DMS53 (cell line): ENCODE measurements at regions not wholly inside any gene's neighbourhood (a gene's known extent, or its start where the extent isn't known, plus 50 kb on each side); places are given as distances from the start of the nearest gene placed in this dataset.
"Not testable (repeated sequence)": the region's sequence is repeated elsewhere in the genome, so short reads cannot be mapped to it uniquely, and the experiment has no call there.

Source experiments
- DNase-seq: peaks from one replicate; lab custom pipeline; 2025; lab: John Stamatoyannopoulos, UW

DNA sequence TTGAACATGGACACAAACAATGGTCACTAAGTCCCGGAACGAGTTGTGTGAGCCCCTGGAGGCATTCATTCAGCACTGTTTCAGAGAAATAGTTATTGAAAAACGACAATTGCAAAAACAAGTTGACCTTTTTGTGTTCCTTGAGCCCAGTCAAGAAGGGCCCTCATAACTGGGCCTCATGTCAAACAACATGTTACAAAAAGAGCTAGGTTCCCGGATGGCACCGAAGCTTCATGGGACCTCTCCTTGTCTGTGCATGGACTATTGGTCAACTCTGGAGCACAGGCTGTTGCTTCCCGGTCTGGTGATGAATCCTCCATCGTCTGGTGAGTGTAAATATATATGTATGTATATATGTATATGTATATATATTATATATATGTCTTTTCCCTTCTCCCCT lies 176.6 kb downstream of the ALG10 start:
- no peak for DNase-seq

DNA sequence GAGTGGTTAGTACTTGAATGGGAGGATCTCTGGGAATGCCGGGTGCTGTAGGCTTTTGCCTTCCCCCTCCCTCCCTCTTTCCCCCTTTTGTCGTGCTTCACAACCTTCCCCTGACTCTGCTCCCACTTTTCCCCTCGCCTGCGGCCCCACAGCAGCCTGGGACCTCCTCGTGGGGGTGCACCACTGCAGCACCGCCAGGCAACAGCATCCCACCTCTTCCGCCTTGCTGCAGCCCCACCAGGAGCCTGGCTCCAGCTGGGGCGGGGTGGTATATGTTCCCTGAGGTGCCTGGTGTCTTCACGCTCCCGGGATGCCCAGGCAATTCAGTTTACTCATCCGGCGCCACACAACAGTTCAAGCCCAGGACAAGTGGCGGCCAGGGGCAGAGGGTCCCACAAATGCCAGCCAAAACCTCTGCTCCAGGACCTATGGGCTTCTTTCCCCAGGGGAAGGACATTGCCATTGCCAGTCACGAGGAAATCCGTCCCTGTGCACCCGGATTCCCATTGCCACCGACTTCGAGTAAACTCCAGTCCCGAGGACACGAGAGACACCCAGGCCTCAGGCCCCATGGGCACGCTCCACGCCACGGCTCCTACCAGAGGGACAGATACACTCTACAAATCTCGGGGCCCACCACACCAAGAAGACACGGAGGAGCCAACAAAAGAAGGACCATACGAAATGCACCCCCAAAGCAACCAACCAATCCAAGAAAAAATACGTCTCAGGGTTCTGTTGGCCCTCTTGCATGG lies 181.7 kb downstream of the ALG10 start:
- no peak for DNase-seq

DNA sequence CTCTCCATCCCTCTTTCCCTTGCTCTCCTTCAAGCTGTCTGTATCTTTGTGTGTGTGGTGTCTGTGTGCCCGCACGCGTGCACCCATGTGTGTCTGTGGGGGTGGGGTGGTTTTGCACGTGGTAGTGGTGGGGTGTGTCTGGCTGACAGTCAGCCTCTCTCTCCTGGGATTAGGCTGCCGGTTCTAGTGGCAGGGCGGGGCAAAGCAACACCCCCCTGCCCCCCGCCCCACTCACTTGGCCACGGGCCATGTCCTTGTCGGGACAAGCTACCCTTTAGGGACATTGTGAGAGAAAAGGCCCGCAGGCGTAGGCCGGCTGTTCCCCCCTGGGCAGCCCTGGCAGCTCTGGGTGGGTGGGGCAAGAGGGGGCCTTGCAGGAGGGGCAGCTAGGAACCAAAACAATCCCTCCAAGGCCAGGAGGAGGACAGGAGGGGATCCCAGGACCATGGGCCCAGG lies 182.6 kb downstream of the ALG10 start:
- no peak for DNase-seq

DNA sequence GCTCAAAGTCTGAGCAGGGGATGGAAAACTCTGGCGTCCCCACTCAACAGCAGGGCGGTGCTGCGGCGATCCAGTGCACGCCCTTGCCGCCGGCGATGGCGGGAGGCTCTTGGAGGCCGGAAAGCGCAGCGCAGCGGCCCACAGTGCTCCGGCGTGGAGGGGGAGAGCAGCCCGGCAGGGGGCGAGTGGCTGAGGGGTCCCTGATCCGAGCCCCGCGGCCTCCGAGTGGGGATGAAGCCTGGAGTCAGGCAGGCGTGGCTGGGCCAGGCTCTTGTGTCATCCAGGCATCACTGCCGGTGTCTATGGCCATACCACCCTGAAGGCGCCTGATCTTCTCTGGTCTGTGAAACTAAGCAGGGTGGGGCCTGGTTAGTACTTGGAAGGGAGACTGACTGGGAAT lies 183.1 kb downstream of the ALG10 start:
- DNase-seq: no peak

DNA sequence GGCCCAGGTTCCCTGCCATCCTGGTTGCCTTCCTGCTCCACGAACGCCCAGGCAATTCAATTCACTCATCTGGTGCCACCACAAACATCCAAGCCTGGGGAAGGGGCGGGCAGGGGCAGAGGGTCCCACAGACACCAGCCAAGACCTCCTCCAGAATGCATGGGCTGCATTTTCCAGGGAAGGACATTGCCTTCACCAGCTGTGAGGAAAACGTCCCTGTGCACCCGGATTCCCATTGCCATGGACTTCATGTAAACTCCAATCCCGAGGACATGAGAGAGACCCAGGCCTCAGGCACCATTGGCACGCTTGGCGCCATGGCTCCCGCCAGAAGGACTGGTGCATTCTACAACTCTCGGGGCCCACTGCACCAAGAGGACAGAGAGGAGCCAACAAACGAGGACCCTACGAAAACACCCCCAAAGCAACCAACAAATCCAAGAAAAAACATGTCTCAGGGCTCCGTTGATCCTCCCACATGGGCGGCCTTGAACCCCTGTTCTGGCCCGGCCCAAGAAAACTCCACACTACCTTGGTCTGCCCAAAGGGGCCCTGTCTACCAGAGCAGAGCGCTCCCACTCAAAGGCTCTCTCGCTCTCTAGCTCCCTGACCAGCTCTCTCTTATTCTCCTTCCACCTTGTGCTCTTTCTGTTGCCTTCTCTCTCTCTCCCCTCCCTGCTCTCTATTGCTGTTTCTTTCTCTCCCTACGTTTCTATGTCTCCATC lies 183.9 kb downstream of the ALG10 start:
- no peak for DNase-seq

DNA sequence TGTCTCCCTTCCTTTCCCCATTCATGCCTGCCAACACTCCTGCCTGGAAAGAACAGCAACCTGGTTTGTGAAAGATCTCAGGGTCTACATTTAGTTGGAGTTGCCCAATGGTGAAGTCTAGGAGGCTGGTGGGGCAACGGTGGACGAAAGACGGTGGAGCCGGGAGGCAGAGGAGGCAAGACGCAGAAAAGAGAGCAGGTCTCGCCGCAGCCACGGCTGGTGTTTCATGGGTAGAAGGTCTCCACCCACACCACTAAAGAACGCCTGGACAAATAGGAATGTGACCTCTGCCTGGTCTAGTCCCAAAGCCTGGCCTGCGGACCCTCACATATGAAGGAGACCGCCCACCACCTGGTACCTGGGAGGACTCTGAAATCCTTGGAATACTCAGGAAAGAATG lies 185.6 kb downstream of the ALG10 start:
- DNase-seq: no peak

DNA sequence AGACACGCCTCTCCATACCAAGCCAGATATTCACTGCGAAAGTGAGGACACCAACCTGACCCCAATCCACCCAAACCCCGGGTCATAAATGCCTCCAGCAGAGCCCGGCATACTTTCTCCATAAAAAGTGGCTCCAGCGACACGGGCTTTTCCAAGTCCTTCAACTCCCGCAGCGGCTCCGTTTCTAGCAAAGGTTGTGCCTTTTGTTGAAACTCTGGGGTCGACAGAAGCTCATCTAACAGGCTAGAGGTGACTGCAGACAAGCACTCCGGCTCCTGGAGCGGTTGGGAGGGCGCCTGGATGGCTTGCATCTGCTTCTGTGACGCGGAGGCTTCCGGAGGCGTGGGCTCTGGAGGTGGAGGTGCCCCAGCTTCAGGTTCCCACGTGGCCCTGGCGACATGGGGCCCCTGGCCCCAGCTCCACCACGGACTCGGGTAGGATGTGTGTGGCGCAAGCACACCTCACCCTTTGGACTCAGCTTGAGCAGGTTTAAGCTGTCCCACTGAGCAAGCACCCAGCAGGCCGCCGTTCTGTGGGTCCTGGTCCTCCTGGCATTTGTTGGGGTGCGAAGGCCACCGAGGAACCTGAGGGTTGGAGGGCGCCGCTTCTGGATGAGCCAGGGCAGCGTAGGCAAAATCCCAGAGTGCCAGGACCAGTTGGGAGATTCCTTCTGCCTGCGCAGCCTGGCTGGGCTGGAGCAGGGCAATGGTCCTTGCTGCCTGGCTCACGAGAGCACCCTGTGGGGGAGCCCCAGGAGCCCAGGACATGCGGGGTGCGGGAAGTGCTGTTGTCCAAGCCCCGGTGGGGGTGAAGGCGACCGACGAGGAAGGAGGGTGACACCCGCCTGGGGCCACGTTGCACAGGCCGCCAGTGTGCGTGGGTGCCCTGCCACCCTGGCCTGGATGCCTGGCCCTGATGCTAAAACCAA lies 186.3 kb downstream of the ALG10 start:
- DNase-seq: no peak

DNA sequence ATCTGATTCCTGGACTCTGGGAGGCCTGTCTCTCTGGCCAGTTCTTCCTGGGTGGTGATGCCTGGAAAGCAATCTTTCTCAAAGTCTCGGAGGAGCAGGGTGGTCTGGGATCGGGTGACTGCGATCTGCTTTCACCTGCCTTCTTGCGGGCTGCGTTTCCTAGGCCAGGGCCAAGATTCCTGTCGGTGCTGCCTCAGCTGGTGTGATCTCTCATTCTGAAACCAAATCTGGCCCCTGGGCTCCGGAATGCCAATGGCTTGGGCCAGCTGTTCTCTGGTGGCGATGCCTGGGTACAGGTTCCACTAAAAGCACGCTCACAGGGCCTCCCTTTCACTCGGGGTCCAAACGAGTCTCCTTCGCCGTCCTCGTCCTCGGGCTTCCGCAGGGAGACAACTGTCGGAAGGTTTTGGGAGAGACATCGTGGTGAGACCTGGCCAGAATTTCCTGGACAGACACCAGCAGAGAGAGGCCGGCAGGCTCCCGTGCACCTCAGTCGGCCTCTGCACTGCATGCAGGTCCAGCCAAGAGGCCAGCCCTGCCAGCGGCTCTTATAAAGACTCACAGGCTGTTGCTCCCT lies 187.1 kb downstream of the ALG10 start:
- no peak for DNase-seq

DNA sequence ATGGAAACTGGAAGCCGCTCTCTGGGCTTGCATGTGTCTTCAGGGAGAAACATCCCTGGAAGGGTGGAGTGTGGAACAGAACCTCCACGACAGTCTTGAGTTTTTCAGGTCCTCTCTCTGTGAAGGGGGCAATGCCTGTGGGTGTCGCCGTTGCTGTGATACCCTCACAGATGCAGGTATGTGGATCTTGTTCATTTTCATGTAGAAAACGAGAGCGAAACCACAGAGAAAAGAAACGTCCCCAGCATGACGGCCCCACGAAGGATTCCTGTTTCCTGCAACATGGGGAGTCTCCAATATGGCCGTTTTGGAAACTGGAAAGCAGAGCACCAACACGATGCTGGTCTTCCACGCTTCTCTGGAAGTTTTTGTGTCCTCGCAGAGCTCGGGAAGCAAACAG lies 187.9 kb downstream of the ALG10 start:
- DNase-seq: no peak

DNA sequence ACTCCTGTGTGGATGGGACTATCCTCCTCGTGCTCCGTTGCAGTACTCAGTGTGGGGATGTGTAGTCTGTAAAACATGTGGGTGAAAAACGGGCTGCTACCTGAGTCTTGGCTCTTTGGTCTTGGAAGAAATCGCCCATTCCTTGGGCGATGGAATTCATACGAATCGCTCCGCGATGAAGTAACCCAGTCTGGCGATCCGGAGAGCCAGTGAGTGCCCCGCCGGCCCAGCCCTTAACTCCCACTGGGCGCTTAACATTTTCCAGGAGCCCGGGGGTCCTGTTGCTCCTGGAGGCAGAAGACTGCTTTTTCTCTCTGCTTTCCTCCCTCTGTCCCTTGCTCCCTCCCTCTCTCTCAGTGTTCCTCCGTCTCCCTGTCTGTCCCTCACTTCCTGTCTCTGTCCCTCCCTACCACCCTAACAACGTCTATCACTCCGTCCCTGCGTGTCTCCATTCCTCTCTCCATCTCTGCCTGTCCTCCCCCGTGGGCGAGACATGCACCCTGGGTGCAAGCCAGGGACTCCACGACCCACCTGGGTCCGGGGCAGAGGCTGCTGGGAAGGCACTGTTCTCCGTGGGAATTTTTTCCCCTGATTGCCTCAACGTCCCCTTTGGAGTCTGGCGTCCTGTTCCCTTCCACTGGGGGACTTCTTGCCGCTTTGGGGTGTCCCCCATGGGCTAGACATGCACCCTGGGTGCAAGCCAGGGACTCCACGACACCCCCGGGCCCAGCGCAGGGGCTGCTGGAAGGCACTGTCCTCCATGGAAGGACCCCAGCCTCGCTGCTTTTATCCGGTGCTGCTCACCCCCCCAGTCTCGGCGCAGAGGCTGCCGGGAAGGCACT lies 188.6 kb downstream of the ALG10 start:
- no peak for DNase-seq

DNA sequence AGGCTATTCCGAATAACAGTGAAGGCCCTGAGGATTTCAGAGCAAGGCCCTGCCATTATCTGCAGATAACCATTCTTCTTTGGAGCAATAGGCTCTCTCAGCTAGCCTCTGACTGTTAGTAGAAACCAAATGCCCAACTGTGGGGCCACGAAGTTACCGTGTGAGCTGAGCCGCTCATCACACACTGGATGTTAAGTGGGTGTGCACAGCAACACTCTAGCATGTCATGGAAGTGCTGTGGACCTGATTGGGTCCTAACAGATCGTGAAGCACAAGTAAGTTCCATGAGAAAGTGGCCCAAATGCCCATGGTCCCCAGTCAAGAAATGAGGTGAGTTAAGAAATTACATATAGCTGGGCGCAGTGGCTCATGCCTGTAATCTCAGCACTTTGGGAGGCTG lies 190.4 kb downstream of the ALG10 start:
- DNase-seq: no peak

DNA sequence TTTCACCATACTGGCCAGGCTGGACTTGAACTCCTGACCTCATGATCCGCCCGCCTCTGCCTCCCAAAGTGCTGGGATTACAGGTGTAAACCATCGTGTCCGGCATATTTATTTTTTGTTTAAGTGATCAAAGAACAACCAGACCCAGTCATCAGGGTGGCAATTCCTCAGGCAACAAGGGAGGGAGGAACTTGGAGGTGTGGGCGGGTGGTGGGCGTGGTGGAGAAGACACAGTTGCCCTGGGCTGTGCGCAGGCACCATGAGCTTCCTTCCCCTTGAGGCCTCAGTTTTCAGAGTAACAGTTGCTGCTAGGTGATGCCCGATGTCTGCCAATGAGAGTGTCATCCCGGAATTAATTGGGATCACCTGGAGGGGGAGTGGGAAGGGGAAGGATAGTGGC lies 191.7 kb downstream of the ALG10 start:
- no peak for DNase-seq

DNA sequence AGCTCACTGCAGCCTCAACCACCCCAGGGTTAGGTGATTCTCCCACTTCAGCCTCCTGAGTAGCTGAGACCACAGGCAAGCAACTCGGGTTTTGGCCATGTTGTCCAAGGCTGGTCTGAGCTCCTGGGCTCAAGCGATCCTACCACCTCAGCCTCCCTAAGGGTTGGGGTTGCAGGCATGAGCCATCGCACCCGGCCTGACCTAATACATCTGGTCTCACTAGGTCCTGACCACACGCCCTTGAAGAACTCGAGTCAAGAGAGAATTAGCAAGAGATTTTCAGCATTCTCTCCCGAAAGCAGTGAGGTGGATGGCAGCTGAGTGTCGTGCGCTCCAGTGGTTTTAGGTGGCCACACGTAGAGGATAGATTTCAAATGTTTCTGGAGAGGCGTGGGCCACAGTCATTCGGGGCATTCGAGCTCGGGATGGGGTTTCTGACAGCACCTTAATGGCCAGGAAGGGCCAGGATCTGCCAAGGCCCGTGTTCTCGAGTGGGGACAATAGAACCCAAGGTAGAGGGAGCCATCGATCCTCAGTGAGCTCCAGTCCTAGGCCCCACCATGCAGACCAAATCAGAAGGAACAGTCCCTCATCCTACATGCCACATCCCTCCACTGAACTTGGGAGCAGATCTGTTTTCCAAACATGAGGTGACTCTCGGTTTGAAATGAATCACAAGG lies 193.1 kb downstream of the ALG10 start:
- no peak for DNase-seq

DNA sequence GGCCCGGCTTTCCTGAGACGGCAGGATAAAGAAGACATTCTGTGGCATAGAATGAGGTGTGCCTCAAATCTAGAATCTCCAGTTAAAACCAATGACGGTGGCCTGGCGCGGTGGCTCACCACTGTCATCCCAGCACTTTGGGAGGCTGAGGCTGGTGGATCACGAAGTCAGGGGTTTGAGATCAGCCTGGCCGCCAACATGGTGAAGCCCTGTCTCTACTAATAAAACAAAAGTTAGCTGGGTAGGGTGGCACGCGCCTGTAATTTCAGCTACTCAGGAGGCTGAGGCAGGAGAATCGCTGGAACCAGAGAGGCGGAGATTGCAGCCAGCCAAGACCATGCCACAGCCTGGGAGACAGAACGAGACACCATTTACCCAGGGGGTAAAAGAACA lies 193.6 kb downstream of the ALG10 start:
- no peak for DNase-seq

DNA sequence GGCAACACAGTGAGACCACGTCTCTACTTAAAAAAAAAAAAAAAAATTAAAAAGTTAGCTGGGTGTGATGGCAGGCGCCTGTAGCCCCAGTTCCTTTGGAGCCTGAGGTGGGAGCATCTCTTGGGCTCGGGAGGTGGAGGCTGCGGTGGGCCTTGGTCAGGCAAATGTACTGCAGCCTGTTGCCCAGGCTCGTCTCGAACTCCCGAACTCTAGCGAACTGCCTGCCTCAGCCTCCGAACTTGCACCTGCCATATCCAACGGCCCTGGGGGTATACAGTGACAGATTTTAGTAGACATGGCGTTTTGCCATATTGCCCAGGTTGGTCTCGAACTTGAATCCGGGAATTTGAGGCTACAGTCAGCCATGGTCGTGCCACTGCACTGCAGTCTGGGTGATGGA lies 195.4 kb downstream of the ALG10 start:
- DNase-seq: no peak

DNA sequence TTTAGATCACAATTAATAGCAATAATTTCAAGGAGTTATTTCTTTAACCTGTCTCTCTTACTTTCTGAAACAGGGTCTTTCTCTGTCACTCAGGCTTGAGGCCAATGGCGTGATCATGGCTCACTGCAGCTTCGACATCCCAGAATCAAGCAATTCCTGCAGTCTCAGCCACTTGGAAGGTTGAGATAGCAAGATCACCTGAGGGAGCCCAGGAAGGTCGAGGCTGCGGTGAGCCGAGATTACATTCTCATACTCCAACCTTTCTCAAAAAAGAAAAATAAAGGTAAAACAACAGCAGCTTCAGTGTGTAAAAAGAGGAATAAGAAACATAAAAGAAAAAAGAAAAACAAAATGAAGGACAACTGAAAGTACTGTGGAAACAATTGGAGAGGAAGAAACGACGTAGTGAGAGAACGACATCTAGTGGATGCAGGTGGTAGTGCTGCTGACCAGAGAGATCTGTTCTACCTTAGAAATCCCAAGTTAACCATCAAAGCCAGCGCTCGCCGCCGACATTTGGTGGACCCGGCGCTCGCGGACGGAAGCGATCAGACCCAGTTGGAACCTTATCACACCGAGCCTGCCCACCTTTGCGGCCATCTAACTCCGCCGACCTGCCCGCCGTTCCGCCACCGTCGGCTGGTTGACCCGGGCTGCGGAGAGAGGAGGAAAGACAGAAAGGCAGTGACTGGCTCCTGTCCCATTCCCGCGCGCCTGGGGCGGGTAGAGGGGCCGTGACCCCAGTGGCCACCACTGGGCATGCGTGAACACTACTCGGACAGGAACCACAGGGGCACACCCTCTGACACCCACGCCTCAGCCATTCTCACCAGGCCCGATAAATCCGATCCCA lies 196.1 kb downstream of the ALG10 start:
- peak; percentile 81 for DNase-seq

DNA sequence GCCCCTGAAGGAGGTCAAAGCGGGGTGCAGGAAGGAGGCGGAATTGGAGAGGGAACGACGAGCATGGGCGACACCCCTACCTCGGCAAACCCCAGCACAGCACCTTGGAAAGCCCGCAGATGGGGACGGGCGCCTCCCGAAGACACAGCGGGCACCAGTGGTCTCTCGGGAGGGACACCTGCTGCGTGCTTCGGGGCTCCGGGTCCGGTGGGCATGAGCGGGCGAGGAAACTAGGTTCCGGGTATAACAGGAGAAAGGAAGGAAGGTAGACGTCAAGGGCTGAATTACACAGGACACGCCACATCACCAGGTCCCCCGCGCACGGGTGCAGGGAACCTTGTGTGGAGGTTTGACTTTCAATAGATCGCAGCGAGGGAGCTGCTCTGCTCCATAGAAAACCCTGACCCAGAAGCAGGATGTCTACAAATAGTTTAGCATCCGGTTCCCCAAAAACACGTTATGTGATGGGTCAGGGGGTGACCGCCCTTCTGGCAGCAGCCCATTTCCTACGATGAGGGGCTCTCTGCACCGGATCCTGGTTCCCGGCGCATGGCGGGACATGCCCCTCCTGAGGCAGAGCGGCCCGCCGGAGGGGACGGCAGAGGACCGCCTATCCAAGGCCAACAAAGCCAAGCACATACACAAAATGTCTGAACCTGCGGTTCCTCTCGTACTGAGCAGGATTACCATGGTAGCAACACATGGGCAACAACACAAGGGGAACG lies 196.9 kb downstream of the ALG10 start:
- no peak for DNase-seq

DNA sequence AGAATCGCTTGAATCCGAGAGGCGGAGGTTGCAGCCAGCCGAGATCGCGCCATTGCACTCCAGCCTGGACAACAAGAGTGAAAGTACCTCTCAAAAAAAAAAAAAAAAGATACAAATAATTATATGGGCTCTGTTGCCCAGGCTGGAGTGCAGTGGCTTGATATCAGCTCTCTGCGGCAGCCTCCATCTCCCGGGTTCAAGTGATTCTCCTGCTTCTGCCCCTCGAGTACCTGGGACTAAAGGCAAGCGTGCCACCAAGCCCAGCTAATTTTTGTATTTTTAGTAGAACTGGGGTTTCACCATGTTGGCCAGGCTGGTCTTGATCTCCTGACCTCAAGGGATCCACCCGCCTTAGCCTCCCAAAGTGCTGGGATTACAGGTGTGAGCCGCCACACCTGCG lies 197.8 kb downstream of the ALG10 start:
- not testable (repeated sequence) for DNase-seq

DNA sequence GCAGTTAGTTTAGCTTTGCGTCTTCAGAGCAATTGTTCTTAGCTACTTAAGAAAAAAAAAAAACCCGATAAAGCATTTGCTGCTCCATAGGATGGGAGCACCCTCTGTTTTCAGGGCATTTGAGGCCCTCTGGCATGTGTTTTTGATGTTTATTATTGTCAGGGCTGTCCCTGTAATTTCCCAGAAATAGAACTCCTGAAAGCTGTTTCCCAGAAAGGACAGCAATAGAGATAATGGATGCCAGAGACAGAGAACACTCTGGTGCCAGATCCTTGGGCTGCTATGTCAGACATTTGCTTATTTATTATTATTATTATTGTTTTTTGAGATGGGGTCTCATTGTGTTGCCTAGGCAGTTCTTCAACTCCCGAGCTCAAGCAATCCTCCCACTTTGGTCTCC lies 201.3 kb downstream of the ALG10 start:
- DNase-seq: no peak
